HG03175 (cell line): ENCODE measurements at regions not wholly inside any gene's neighbourhood (a gene's known extent, or its start where the extent isn't known, plus 50 kb on each side); places are given as distances from the start of the nearest gene placed in this dataset.

Experiments used
- ATAC-seq: cut with Tn5 transposase; IDR thresholded peaks from one replicate; pipeline ENCODE4 v1.9.1; 2021; ENCODE audit warnings: mild to moderate bottlenecking, moderate library complexity; ENCODE audit not compliant: unreplicated experiment

- ATAC-seq = no peak
These were observed 50.8 kb upstream of the ZNF366 start for GRCh38 chr5:72558046-72558336.

- ATAC-seq = no peak
These were observed 50.2 kb upstream of the ZNF366 start for GRCh38 chr5:72557167-72558045.
